ENCODE measurements at regions not wholly inside any gene's neighbourhood (a gene's known extent, or its start where the extent isn't known, plus 50 kb on each side); places are given as distances from the start of the nearest gene placed in this dataset.

- H3K36me3 ChIP-seq: no peaks in the 10 kb centered on the region
- peaks cover 0 to 16% (median 2%) of the 10 kb centered on the region in 4 donors for H3K4me1 ChIP-seq
- no peak overlapping the region for H3K4me3 ChIP-seq
- DNase-seq: no peak
- WGBS, 5 donors: 54 to 73% (median 60%) methylated on average over 3 of the region's 3 CpGs
- TF ChIP-seq POLR2A (IDR thresholded peaks at IDR 0.05): no peak
- no peak for TF ChIP-seq POLR2AphosphoS5 (IDR thresholded peaks at IDR 0.05)
- TF ChIP-seq EP300 (IDR thresholded peaks at IDR 0.05): no peak
- TF ChIP-seq CTCF (IDR thresholded peaks at IDR 0.05): no peak
- H3K27ac ChIP-seq: no peak overlapping the region
- intact Hi-C loops (cut with DNase I; ENCODE audit: low total_unique reads): no loop called here
- no peaks in the 10 kb centered on the region for H3K27me3 ChIP-seq
- H3K9me3 ChIP-seq: no peaks in the 10 kb centered on the region
These were observed 268.0 kb downstream of the HTR7 start for GRCh38 chr10:90589825-90590224.

GRCh38 chr10:90591629-90592028 is 266.2 kb downstream of the HTR7 start:
- Histone ChIP-seq H3K27me3 (no peaks in the 10 kb centered on the region), H3K27ac (no peak overlapping the region), H3K4me3 (no peak overlapping the region), H3K9me3 (no peaks in the 10 kb centered on the region), H3K4me1 (peaks cover 0 to 16% (median 2%) of the 10 kb centered on the region in 4 donors), H3K36me3 (no peaks in the 10 kb centered on the region)
- WGBS, 5 donors: 24 to 55% (median 37%) methylated on average over 3 of the region's 3 CpGs
- DNase-seq: no peak
- intact Hi-C loops (cut with DNase I; ENCODE audit: low total_unique reads): no loop called here
- TF ChIP-seq EP300 (IDR thresholded peaks at IDR 0.05) (no peak), CTCF (IDR thresholded peaks at IDR 0.05) (no peak)

GRCh38 chr10:90592638-90593302 is 265.1 kb downstream of the HTR7 start:
- Histone ChIP-seq H3K9me3 (no peaks in the 10 kb centered on the region), H3K4me1 (peaks cover 0 to 16% (median 2%) of the 10 kb centered on the region in 4 donors), H3K4me3 (no peak overlapping the region), H3K27me3 (no peaks in the 10 kb centered on the region), H3K36me3 (no peaks in the 10 kb centered on the region), H3K27ac (no peak overlapping the region)
- TF ChIP-seq POLR2A (IDR thresholded peaks at IDR 0.05) (no peak), CTCF (IDR thresholded peaks at IDR 0.05) (peak in 1 of 7 experiments; percentile 14)
- peak in 1 of 2 donors; percentile 78 for DNase-seq
- intact Hi-C loops (cut with DNase I; ENCODE audit: low total_unique reads): no loop called here
- WGBS, 5 donors: 14 to 25% (median 22%) methylated on average over 3 of the region's 3 CpGs

- H3K4me3 ChIP-seq: no peak overlapping the region
- no peak overlapping the region for H3K27ac ChIP-seq
- intact Hi-C loops (cut with DNase I; ENCODE audit: low total_unique reads): no loop called here
- H3K4me1 ChIP-seq: no peaks in the 10 kb centered on the region
- no peak for DNase-seq
- WGBS, 5 donors: 64 to 76% (median 73%) methylated on average over 4 of the region's 4 CpGs
- TF ChIP-seq CTCF (IDR thresholded peaks at IDR 0.05) (no peak), EP300 (IDR thresholded peaks at IDR 0.05) (no peak), POLR2A (IDR thresholded peaks at IDR 0.05) (no peak), POLR2AphosphoS5 (IDR thresholded peaks at IDR 0.05) (no peak)
- H3K27me3 ChIP-seq: no peaks in the 10 kb centered on the region
- H3K9me3 ChIP-seq: no peaks in the 10 kb centered on the region
- H3K36me3 ChIP-seq: no peaks in the 10 kb centered on the region
These were observed 259.3 kb downstream of the HTR7 start for GRCh38 chr10:90598513-90598912.
